ENCODE measurements at regions not wholly inside any gene's neighbourhood (a gene's known extent, or its start where the extent isn't known, plus 50 kb on each side); places are given as distances from the start of the nearest gene placed in this dataset.

- no peak for TF ChIP-seq CTCF (IDR thresholded peaks at IDR 0.05)
- no peak for TF ChIP-seq POLR2A (IDR thresholded peaks at IDR 0.05)
Observed at GRCh38 chr14:58777541-58777979, 139.8 kb downstream of the DACT1 start.

All from Peyer's patch (tissue), 4 donors.